Urothelium cell line (cell line): ENCODE measurements at regions not wholly inside any gene's neighbourhood (a gene's known extent, or its start where the extent isn't known, plus 50 kb on each side); places are given as distances from the start of the nearest gene placed in this dataset.

Experiments used
- DNase-seq: peaks from one replicate; pipeline ENCODE4 v3.0.0; 2011; ENCODE audit warnings: low spot score, mixed read lengths
- FAIRE-seq: peaks from 2 replicates; lab custom pipeline; 2011; peaks lifted over from hg19 to GRCh38; lab: Jason Lieb, UNC

GRCh38 chr5:58208674-58209073 is 251.2 kb downstream of the PLK2 start:
- FAIRE-seq (no peak), DNase-seq (no peak)

- DNase-seq (no peak), FAIRE-seq (no peak)
Measured at GRCh38 chr5:58207076-58207475, 252.8 kb downstream of the PLK2 start.

- DNase-seq (no peak), FAIRE-seq (no peak)
Measured at GRCh38 chr5:58204966-58205365, 254.9 kb downstream of the PLK2 start.

DNA sequence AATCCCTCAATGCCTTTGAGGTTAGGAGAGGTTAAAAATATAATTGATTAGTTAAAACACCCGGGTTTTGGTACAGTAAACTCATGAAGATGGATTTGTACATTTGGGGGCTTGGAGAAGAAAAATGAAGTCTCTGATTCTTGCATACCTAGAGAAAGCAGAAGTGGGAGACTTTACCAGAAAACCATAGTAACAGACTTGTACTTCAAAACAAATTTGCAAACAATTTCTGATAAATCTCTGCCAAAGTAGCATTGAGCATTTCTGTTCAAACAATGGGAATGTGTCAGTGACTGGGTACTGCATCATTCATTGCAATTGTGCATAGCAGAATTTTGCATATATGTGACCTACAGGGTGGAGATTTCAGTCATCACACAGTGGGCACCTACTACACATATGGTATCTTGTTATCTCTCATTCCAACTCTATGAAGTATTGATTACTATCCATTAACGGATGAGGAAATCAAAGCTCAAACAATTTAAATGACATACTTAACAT is 256.9 kb downstream of the PLK2 start:
- DNase-seq (no peak), FAIRE-seq (peak; percentile 20)

DNA sequence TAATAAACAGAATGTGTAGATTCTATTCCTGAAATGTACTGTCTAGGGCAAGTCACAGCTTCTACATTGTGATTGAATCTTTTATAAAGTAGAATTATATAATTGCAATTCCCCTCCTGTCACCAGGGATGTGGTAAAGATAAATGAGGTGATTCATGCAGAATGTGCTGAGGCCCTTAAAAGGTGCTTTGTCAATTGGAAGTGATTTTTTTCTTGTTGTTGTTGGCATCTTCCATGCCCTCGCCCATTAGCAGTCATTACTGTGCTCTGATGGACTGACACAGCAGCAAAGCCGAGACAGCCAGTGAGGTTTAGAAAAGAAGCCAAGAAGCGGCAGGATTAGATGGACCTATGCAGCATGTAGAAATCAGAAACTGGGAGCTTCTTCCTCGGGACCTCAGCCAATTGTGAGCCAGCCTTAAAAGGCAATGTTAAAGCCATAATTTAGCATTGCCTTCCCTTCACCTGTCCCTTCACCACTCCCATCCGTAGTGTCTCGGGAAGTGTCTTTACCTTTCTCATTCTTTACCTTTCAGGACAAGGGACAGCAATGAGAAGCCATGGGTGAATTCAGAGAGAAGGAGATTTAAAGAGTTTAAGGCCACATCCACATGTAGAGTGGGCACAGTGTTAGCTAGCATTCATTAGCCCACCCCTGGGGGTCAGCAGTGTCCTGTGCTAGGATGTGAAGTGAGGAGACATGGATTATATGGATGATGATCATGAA is 257.8 kb downstream of the PLK2 start:
- DNase-seq (peak; percentile 41), FAIRE-seq (peak; percentile 77)

DNA sequence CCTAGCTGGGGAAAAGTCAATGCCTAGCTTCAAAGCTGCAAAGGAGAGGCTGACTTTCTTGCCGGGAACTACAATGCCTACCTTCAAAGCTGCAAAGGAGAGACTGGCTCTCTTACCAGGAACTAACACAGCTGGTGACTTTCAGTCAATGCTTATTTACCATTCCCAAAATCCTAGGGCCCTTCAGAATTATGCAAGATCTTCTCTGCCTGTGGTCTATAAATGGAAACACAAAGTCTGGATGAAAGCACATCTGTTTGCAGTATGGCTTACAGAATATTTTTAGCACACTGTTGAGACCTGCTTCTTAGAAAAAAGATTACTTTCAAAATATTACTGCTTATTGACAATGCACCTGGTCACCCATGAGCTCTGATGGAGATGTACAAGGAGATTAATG is 259.4 kb downstream of the PLK2 start:
- DNase-seq (no peak), FAIRE-seq (no peak)

DNA sequence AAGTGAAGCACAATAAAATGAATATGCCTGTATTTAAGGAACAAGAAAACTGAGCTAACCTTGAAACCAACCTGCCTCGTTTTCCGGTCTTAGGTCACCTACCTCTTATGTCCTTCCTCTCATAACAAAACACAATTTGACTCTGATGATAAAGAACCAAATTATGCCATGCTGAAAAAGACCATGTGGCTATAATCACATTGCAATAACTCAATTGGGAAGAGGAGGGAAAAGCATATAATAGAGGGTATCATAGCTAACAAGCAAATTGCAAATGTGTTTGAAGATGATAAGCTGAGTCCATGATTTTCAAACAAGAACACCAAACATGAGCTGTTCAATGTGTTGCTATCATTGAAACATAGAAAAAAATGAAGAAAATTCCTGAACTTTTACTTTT is 260.8 kb downstream of the PLK2 start:
- DNase-seq = no peak
- FAIRE-seq = no peak

- FAIRE-seq = no peak
Measured at GRCh38 chr5:58198330-58198729, 261.6 kb downstream of the PLK2 start.

DNA sequence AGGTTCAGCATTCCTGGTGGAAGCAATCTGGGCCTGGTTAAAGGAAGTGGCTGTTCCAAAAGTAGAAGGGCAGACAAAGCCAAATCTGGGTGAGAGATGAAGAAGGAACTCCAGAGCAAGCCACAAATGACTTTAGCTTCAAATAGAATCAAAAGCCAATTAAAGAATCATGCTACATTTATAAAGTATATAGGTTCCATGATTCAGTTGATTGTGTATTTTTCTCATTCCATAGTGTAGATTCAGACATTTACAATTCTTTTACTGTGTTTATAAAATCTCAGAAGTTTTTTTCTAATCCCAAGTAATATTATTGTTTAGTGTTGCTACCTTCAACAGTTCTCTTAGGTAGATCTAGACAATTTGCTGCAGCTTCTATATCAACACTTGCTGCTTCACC is 262.0 kb downstream of the PLK2 start:
- FAIRE-seq = no peak
- no peak for DNase-seq

More at GRCh38 chr5:58198330-58198729, 261.6 kb downstream of the PLK2 start:
- DNase-seq = no peak

GRCh38 chr5:58191443-58191842 is 268.4 kb downstream of the PLK2 start:
- DNase-seq (no peak), FAIRE-seq (no peak)

- DNase-seq = peak; percentile 57
- peak; percentile 63 for FAIRE-seq
Measured at GRCh38 chr5:58188262-58188651, 271.6 kb downstream of the PLK2 start.

DNA sequence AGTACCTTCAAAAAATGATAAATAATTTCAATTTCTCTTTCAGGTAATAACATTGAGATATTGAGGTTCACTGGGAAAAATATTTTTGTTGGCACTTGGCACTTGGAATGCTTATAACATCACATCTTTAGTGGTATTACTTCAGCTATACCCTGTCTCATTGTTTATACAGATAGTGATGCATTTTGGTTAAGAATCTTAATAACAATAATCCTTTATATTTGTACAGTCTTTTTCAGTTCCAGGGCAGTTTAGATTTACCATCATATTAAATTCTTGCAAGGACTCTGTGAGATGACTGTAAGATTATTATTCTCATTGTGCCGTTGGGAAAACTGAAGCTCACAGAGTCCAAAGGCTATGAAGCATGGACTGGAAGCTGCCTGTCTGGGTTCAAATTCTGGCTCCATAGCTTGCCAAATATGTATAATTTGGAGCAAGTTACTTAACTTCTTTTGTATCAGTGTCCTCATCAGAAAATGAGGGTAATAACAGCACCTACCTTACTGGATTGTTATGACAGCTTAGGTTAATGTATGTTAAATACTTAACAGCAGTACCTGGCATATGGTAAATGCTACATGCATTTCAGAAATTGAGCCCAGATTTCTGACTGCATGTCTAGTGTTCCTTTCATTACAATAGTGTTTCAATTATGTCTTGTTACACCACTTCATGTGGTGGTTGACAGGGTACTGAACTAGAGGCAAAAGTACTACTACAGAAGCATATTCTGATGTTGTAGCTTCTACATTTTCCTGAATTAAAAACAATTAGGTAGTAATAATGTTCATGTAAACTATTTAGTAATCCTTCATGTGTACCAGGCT is 272.2 kb downstream of the PLK2 start:
- no peak for DNase-seq
- no peak for FAIRE-seq

- FAIRE-seq (no peak), DNase-seq (no peak)
Measured at GRCh38 chr5:58185801-58186200, 274.1 kb downstream of the PLK2 start.

DNA sequence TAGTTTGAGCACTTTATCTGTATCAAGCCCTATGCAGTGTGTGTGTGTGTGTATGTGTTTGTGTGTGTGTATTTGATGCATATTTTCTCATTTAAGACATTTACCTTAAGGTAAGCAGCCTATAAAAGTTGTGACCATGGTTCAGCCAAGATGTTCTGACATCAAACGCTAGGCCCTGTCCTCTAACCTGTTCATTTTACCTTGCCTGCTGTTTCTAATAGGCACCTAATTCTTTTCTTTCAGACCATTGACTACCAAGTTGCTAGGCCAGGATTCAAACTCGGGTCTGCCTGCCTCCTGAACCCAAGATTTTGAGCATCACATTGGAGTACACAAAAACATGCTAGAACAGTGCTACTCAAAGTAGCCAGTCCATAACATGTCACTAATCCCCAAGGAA is 274.5 kb downstream of the PLK2 start:
- FAIRE-seq (no peak), DNase-seq (no peak)

GRCh38 chr5:58184910-58185309 is 275.0 kb downstream of the PLK2 start:
- FAIRE-seq (no peak), DNase-seq (peak; percentile 49)

DNA sequence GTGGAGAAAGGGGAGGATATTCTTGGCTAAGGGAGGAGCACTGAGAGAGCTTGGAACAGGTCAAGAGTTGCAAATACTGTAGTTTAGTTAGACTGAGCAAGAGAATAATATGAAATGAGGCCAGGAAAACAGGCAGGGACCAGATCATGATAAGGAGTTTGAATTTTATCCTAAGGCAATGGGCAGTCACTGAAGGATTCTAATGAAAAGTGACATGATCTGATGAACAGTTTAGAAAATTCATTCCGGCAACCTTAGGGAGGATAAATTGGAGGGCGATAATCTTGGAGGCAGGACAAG is 276.1 kb downstream of the PLK2 start:
- no peak for FAIRE-seq
- no peak for DNase-seq

DNA sequence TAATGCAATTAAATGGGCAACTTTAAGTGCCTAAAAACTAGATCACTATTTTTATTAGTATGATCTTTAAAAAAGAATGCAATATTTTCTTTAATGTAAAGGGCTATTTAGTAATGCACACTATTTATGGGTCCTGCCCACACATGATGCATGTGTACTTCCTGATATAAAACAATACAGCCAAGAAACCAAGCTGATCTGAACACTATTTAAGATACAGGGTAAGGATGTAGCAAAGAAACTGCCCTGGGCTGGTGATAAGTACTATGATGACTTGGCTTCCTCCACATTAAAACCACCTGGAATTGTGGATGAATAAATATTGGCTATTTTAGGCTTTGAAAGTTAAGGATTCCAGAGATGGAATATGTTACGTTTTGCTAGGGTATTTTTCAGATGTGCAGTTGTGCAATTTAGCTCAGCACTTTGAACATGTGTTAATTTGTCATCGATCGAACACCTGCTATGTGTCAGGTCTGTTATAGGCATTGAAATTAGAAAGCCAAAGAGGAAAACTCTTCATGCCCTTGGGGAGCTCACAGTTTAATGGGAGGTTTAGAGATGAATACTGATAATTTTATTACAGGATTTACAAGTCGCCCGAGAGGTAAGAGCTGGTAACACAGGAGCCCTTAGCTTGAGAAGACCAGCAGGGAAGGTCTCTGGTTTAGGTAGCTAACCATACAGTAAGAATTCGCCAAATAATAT is 276.7 kb downstream of the PLK2 start:
- DNase-seq (no peak), FAIRE-seq (no peak)

GRCh38 chr5:58182287-58182841 is 277.5 kb downstream of the PLK2 start:
- FAIRE-seq (no peak), DNase-seq (no peak)

GRCh38 chr5:58181578-58182286 is 278.2 kb downstream of the PLK2 start:
- DNase-seq (no peak), FAIRE-seq (no peak)

DNA sequence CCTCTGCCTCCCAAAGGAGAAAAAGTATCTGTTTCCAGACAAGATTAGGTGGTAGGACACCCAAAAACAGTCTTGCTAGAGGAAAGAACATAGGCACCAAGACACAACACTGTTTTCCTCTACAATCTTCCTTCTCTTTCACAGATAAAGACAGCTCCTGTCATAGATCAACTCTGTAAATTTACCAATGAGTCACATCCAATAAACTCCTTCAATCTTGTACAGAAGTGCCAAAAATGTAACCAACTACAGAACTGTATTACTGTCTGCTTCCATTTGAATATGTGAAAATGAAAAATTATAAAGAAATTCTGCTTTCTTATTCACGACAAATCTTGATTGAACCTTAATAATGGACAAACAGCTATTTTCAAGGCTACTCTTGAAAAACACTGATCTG is 286.9 kb downstream of the PLK2 start:
- FAIRE-seq (no peak), DNase-seq (no peak)

DNA sequence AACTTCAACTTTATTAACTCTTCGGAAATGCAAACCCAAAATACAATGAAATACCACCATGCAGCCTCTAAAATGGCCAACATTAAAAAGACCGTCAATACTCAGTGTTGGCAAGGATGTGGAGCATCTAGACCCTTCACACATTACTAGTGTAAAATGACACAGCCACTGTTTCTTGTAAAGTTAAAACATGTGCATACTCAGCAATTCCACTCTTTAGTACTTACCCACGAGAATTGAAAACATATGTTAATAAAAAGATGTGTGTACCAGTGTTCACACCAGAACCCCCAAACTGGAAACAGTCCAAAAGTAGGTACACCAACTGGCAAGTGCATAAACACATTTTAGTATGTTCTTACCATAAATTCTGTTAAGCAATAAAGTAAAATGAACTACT is 294.7 kb downstream of the PLK2 start:
- FAIRE-seq (no peak), DNase-seq (no peak)
